HEK293 (cell line): ENCODE measurements at regions not wholly inside any gene's neighbourhood (a gene's known extent, or its start where the extent isn't known, plus 50 kb on each side); places are given as distances from the start of the nearest gene placed in this dataset.

Source experiments
- CTCF ChIA-PET: fragments of 350-600 bp; formaldehyde crosslinking; extraction: SDS; loops from one replicate; lab custom pipeline; 2021; ENCODE audit warnings: antibody characterized with exemption; lab: Yijun Ruan, JAX
- POLR2A ChIA-PET: fragments of 300-600 bp; formaldehyde crosslinking; extraction: SDS; loops from one replicate; lab custom pipeline; 2020; ENCODE audit warnings: antibody characterized with exemption, inconsistent platforms; lab: Yijun Ruan, JAX
- H3K27ac ChIP-seq: fragments of 200-500 bp; sonication (Bioruptor generic); 2 replicates; pipeline ENCODE4 v1.5.1; 2014; ENCODE audit warnings: low read depth, low read length, control low read depth, inconsistent platforms; ENCODE audit errors: extremely low read depth
- H3K36me3 ChIP-seq, 2 experiments: fragments of 200-500 bp in 1 of 2; sonication (Bioruptor generic) in 1 of 2; 1 replicate in 1 of 2; 2 replicates in 1 of 2; pipeline ENCODE4 v1.5.1; 2014 to 2017; ENCODE audit warnings: inconsistent platforms in 2 of 2, low read length in 2 of 2; ENCODE audit not compliant: control insufficient read depth in 2 of 2, insufficient read depth in 1 of 2
- H3K4me1 ChIP-seq: fragments of 200-500 bp; sonication (Bioruptor generic); 2 replicates; pipeline ENCODE4 v1.5.1; 2014; ENCODE audit warnings: mild to moderate bottlenecking, low read length, inconsistent platforms; ENCODE audit not compliant: control insufficient read depth, insufficient read depth
- H3K4me3 ChIP-seq: 2 replicates; pipeline ENCODE4 v1.5.1; 2011; ENCODE audit warnings: low read depth, mild to moderate bottlenecking, control low read depth, low read length, moderate library complexity
- H3K9me3 ChIP-seq: fragments of 200-500 bp; sonication (Bioruptor generic); 2 replicates; pipeline ENCODE4 v1.5.1; 2014; ENCODE audit warnings: low read depth, low read length, inconsistent platforms; ENCODE audit not compliant: control insufficient read depth, insufficient read depth
- ELK4 ChIP-seq: IDR thresholded peaks from 2 replicates; pipeline ENCODE4 v1.6.1; 2011; ENCODE audit warnings: mild to moderate bottlenecking, low read depth, low read length, borderline replicate concordance
- GFI1B ChIP-seq: fragments of 450-650 bp; formaldehyde crosslinking; IDR thresholded peaks from 2 replicates; pipeline ENCODE4 v1.5.1; 2016; ENCODE audit warnings: missing biosample characterization, missing genetic modification characterization
- GLIS1 ChIP-seq: fragments of 450-650 bp; formaldehyde crosslinking; IDR thresholded peaks from 2 replicates; pipeline ENCODE4 v1.5.1; 2016; ENCODE audit warnings: missing biosample characterization, missing genetic modification characterization
- INSM2 ChIP-seq: fragments of 450-650 bp; formaldehyde crosslinking; IDR thresholded peaks from 2 replicates; pipeline ENCODE4 v1.5.1; 2016; ENCODE audit warnings: missing biosample characterization, missing genetic modification characterization
- OVOL3 ChIP-seq: fragments of 450-650 bp; formaldehyde crosslinking; IDR thresholded peaks from 2 replicates; pipeline ENCODE4 v1.5.1; 2016; ENCODE audit warnings: missing biosample characterization, missing genetic modification characterization
- PRDM2 ChIP-seq: fragments of 450-650 bp; formaldehyde crosslinking; IDR thresholded peaks from 2 replicates; pipeline ENCODE4 v1.5.1; 2016; ENCODE audit warnings: missing biosample characterization, missing genetic modification characterization, borderline replicate concordance
- WT1 ChIP-seq: fragments of 450-650 bp; formaldehyde crosslinking; IDR thresholded peaks from 2 replicates; pipeline ENCODE4 v1.5.1; 2016; ENCODE audit warnings: missing biosample characterization, missing genetic modification characterization
- ZBTB26 ChIP-seq: fragments of 450-650 bp; formaldehyde crosslinking; optimal IDR thresholded peaks from 2 replicates; pipeline ENCODE3; 2016; ENCODE audit warnings: missing biosample characterization, mild to moderate bottlenecking, missing genetic modification characterization
- ZBTB8A ChIP-seq: fragments of 450-650 bp; formaldehyde crosslinking; IDR thresholded peaks from 2 replicates; pipeline ENCODE4 v1.5.1; 2016; ENCODE audit warnings: missing biosample characterization, missing genetic modification characterization
- ZEB2 ChIP-seq: fragments of 450-650 bp; formaldehyde crosslinking; IDR thresholded peaks from 2 replicates; pipeline ENCODE4 v1.5.1; 2016; ENCODE audit warnings: missing biosample characterization, missing genetic modification characterization
- ZIC2 ChIP-seq: fragments of 450-650 bp; formaldehyde crosslinking; IDR thresholded peaks from 2 replicates; pipeline ENCODE4 v1.5.1; 2016; ENCODE audit warnings: missing biosample characterization, missing genetic modification characterization
- ZNF121 ChIP-seq: fragments of 450-650 bp; formaldehyde crosslinking; IDR thresholded peaks from 2 replicates; pipeline ENCODE4 v1.5.1; 2016; ENCODE audit warnings: missing biosample characterization, missing genetic modification characterization
- ZNF132 ChIP-seq: fragments of 450-650 bp; formaldehyde crosslinking; IDR thresholded peaks from 2 replicates; pipeline ENCODE4 v1.5.1; 2017; ENCODE audit warnings: missing biosample characterization, missing genetic modification characterization, borderline replicate concordance
- ZNF18 ChIP-seq: fragments of 450-650 bp; formaldehyde crosslinking; IDR thresholded peaks from 2 replicates; pipeline ENCODE4 v1.5.1; 2016; ENCODE audit warnings: missing biosample characterization, missing genetic modification characterization
- ZNF184 ChIP-seq: fragments of 450-650 bp; IDR thresholded peaks from 2 replicates; pipeline ENCODE4 v1.5.1; 2018; ENCODE audit warnings: missing biosample characterization, mild to moderate bottlenecking, missing genetic modification characterization
- ZNF214 ChIP-seq: fragments of 450-650 bp; formaldehyde crosslinking; IDR thresholded peaks from 2 replicates; pipeline ENCODE4 v1.5.1; 2017; ENCODE audit warnings: missing biosample characterization, mild to moderate bottlenecking, missing genetic modification characterization, borderline replicate concordance
- ZNF292 ChIP-seq: fragments of 450-650 bp; formaldehyde crosslinking; IDR thresholded peaks from 2 replicates; pipeline ENCODE4 v1.5.1; 2016; ENCODE audit warnings: low read depth, missing biosample characterization, missing genetic modification characterization, borderline replicate concordance
- ZNF350 ChIP-seq: fragments of 450-650 bp; formaldehyde crosslinking; IDR thresholded peaks from 2 replicates; pipeline ENCODE4 v1.5.0; 2017; ENCODE audit warnings: missing biosample characterization, mild to moderate bottlenecking, missing genetic modification characterization
- ZNF391 ChIP-seq: fragments of 450-650 bp; formaldehyde crosslinking; IDR thresholded peaks from 2 replicates; pipeline ENCODE4 v1.5.1; 2016; ENCODE audit warnings: low read depth, missing biosample characterization, missing genetic modification characterization, borderline replicate concordance
- ZNF433 ChIP-seq: fragments of 450-650 bp; formaldehyde crosslinking; IDR thresholded peaks from 2 replicates; pipeline ENCODE4 v1.5.1; 2016; ENCODE audit warnings: missing biosample characterization, missing genetic modification characterization, low read depth
- ZNF629 ChIP-seq: fragments of 450-650 bp; formaldehyde crosslinking; IDR thresholded peaks from 2 replicates; pipeline ENCODE4 v1.5.1; 2017; ENCODE audit warnings: missing biosample characterization, missing genetic modification characterization
- ZNF704 ChIP-seq: fragments of 450-650 bp; formaldehyde crosslinking; IDR thresholded peaks from 2 replicates; pipeline ENCODE4 v1.5.1; 2016; ENCODE audit warnings: missing biosample characterization, missing genetic modification characterization
- ZNF768 ChIP-seq: fragments of 450-650 bp; formaldehyde crosslinking; IDR thresholded peaks from 2 replicates; pipeline ENCODE4 v1.5.1; 2018; ENCODE audit warnings: missing biosample characterization, mild to moderate bottlenecking, missing genetic modification characterization
- ZSCAN23 ChIP-seq: fragments of 450-650 bp; formaldehyde crosslinking; IDR thresholded peaks from 2 replicates; pipeline ENCODE4 v1.5.1; 2016; ENCODE audit warnings: missing biosample characterization, missing genetic modification characterization

GRCh38 chr16:62539657-62540056 is 503.4 kb upstream of the CDH8 start:
- H3K4me3 ChIP-seq, result no peak overlapping the region
- H3K36me3 ChIP-seq, result no peaks in the 10 kb centered on the region
- no peaks in the 10 kb centered on the region for H3K9me3 ChIP-seq
- TF ChIP-seq ZNF391 (tag by site-specific recombination), result no peak
- TF ChIP-seq ZNF433 (tag by site-specific recombination), result no peak
- TF ChIP-seq ELK4, result no peak
- no peak for TF ChIP-seq GFI1B (tag by site-specific recombination)
- TF ChIP-seq ZNF18 (tag by site-specific recombination), result no peak
- TF ChIP-seq ZNF629 (tag by site-specific recombination), result no peak
- no peak for TF ChIP-seq ZBTB8A (tag by site-specific recombination)
- TF ChIP-seq ZEB2 (tag by site-specific recombination), result no peak
- no peak for TF ChIP-seq ZNF292 (tag by site-specific recombination)
- no peak for TF ChIP-seq GLIS1 (tag by site-specific recombination)
- ChIA-PET POLR2A (no interaction called here), CTCF (no interaction called here)
- H3K4me1 ChIP-seq, result no peaks in the 10 kb centered on the region
- H3K27ac ChIP-seq, result no peak overlapping the region

GRCh38 chr16:62530426-62530825 is 494.2 kb upstream of the CDH8 start:
- Histone ChIP-seq H3K4me3 (no peak overlapping the region), H3K9me3 (no peaks in the 10 kb centered on the region), H3K27ac (no peak overlapping the region), H3K36me3 (no peaks in the 10 kb centered on the region), H3K4me1 (no peaks in the 10 kb centered on the region)
- ChIA-PET CTCF (no interaction called here), POLR2A (no interaction called here)
- TF ChIP-seq ZIC2 (tag by site-specific recombination) (no peak), ZNF350 (tag by site-specific recombination) (no peak), ZNF132 (no peak), OVOL3 (no peak), ZNF704 (tag by site-specific recombination) (no peak), ZEB2 (tag by site-specific recombination) (no peak), PRDM2 (tag by site-specific recombination) (no peak), ZBTB26 (tag by site-specific recombination) (no peak), ZSCAN23 (no peak), ZNF768 (no peak), WT1 (tag by site-specific recombination) (no peak), ZNF121 (no peak), INSM2 (tag by site-specific recombination) (no peak), ZNF184 (tag by site-specific recombination) (no peak), ZNF214 (tag by site-specific recombination) (no peak)
